GM23338 (cell line): ENCODE measurements at regions not wholly inside any gene's neighbourhood (a gene's known extent, or its start where the extent isn't known, plus 50 kb on each side); places are given as distances from the start of the nearest gene placed in this dataset.

Source experiments
- CREB1 ChIP-seq: fragments of 250-450 bp; sonication (Bioruptor Pico); IDR thresholded peaks from 2 replicates; pipeline ENCODE4 v1.5.0; 2020; ENCODE audit warnings: low read depth, mild to moderate bottlenecking, moderate library complexity
- EZH2 ChIP-seq: fragments of 200-600 bp; sonication (generic); IDR thresholded peaks from one replicate; pipeline ENCODE4 v1.8.0; 2017; ENCODE audit warnings: antibody characterized with exemption, mild to moderate bottlenecking, low read depth; ENCODE audit not compliant: unreplicated experiment
- EZH2phosphoT487 ChIP-seq: fragments of 200-600 bp; sonication (generic); IDR thresholded peaks from one replicate; pipeline ENCODE4 v1.8.1; 2018; ENCODE audit warnings: antibody characterized with exemption; ENCODE audit not compliant: unreplicated experiment
- JUNB ChIP-seq: IDR thresholded peaks from one replicate; pipeline ENCODE4 v1.6.1; 2016; ENCODE audit warnings: antibody characterized with exemption; ENCODE audit not compliant: unreplicated experiment
- POLR2AphosphoS5 ChIP-seq: IDR thresholded peaks from 2 replicates; pipeline ENCODE4 v1.6.1; 2016; ENCODE audit warnings: antibody characterized with exemption, low read depth
- STAT1 ChIP-seq: IDR thresholded peaks from one replicate; pipeline ENCODE4 v1.6.1; 2016; ENCODE audit warnings: antibody characterized with exemption; ENCODE audit not compliant: unreplicated experiment
- ZNF331 ChIP-seq: fragments of 250-450 bp; sonication (Bioruptor Pico); IDR thresholded peaks from 2 replicates; pipeline ENCODE4 v1.5.0; 2020; ENCODE audit warnings: low read depth, mild to moderate bottlenecking, moderate library complexity
- TF ChIP-seq, protein P1 (sequence below): IDR thresholded peaks from one replicate; pipeline ENCODE4 v1.6.1; 2018; ENCODE audit warnings: antibody characterized with exemption; ENCODE audit not compliant: unreplicated experiment
- TF ChIP-seq, protein P2 (sequence below), 2 experiments: fragments of 200-600 bp in 1 of 2; sonication (generic) in 1 of 2; conservative IDR thresholded peaks; 2 replicates each; pipeline versions ENCODE4 v1.5.1 to v1.6.1; 2016 to 2017; ENCODE audit warnings: antibody characterized with exemption in 2 of 2, low read depth in 2 of 2, mild to moderate bottlenecking in 2 of 2, moderate library complexity in 1 of 2
- TF ChIP-seq, protein P3 (sequence below): IDR thresholded peaks from 2 replicates; pipeline ENCODE4 v1.6.1; 2016; ENCODE audit warnings: antibody characterized with exemption

DNA sequence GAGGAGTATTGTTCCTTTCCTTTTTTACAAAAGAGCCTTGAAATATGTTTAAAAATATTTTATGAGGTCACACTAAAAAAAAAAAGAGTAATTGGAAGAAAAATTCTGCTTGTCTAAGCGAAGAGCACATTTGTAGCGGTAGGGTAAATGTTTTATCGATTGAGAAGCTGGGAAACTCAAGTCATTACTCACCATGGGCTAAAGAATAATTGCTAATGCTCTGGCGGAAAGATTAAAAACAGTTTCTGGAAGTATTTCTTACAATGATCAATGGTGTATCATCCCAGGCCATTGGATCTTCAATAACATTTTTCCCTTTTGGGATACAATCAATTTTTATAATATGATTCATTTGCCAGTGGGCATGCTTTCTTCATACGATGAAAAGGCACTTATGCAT, 450.0 kb downstream of the RASEF start:
- TF ChIP-seq EZH2 (no peak), CREB1 (no peak), POLR2AphosphoS5 (no peak), EZH2phosphoT487 (no peak), JUNB (no peak), STAT1 (no peak), ZNF331 (no peak)
- TF ChIP-seq, protein P1, sequence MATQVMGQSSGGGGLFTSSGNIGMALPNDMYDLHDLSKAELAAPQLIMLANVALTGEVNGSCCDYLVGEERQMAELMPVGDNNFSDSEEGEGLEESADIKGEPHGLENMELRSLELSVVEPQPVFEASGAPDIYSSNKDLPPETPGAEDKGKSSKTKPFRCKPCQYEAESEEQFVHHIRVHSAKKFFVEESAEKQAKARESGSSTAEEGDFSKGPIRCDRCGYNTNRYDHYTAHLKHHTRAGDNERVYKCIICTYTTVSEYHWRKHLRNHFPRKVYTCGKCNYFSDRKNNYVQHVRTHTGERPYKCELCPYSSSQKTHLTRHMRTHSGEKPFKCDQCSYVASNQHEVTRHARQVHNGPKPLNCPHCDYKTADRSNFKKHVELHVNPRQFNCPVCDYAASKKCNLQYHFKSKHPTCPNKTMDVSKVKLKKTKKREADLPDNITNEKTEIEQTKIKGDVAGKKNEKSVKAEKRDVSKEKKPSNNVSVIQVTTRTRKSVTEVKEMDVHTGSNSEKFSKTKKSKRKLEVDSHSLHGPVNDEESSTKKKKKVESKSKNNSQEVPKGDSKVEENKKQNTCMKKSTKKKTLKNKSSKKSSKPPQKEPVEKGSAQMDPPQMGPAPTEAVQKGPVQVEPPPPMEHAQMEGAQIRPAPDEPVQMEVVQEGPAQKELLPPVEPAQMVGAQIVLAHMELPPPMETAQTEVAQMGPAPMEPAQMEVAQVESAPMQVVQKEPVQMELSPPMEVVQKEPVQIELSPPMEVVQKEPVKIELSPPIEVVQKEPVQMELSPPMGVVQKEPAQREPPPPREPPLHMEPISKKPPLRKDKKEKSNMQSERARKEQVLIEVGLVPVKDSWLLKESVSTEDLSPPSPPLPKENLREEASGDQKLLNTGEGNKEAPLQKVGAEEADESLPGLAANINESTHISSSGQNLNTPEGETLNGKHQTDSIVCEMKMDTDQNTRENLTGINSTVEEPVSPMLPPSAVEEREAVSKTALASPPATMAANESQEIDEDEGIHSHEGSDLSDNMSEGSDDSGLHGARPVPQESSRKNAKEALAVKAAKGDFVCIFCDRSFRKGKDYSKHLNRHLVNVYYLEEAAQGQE: no peak
- TF ChIP-seq, protein P2, sequence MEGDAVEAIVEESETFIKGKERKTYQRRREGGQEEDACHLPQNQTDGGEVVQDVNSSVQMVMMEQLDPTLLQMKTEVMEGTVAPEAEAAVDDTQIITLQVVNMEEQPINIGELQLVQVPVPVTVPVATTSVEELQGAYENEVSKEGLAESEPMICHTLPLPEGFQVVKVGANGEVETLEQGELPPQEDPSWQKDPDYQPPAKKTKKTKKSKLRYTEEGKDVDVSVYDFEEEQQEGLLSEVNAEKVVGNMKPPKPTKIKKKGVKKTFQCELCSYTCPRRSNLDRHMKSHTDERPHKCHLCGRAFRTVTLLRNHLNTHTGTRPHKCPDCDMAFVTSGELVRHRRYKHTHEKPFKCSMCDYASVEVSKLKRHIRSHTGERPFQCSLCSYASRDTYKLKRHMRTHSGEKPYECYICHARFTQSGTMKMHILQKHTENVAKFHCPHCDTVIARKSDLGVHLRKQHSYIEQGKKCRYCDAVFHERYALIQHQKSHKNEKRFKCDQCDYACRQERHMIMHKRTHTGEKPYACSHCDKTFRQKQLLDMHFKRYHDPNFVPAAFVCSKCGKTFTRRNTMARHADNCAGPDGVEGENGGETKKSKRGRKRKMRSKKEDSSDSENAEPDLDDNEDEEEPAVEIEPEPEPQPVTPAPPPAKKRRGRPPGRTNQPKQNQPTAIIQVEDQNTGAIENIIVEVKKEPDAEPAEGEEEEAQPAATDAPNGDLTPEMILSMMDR (conservative IDR thresholded peaks at IDR 0.05; ENCODE audit: low read depth in 2 of 2): no peak
- TF ChIP-seq, protein P3, sequence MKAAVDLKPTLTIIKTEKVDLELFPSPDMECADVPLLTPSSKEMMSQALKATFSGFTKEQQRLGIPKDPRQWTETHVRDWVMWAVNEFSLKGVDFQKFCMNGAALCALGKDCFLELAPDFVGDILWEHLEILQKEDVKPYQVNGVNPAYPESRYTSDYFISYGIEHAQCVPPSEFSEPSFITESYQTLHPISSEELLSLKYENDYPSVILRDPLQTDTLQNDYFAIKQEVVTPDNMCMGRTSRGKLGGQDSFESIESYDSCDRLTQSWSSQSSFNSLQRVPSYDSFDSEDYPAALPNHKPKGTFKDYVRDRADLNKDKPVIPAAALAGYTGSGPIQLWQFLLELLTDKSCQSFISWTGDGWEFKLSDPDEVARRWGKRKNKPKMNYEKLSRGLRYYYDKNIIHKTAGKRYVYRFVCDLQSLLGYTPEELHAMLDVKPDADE: no peak
